Ovary (tissue), 3 donors: ENCODE measurements at regions not wholly inside any gene's neighbourhood (a gene's known extent, or its start where the extent isn't known, plus 50 kb on each side); places are given as distances from the start of the nearest gene placed in this dataset.

Experiments used
- CTCF ChIP-seq, 3 donors: fragments of 450-650 bp in 2 of 3; fragments of 200-600 bp in 1 of 3; IDR thresholded peaks; one replicate each; pipeline versions ENCODE4 v1.5.1 to v1.8.0; 2016 to 2022; ENCODE audit warnings: antibody characterized with exemption in 3 of 3, mild to moderate bottlenecking in 1 of 3
- EP300 ChIP-seq: sonication (generic); formaldehyde crosslinking; IDR thresholded peaks from one replicate; pipeline ENCODE4 v1.6.1; 2017; ENCODE audit warnings: antibody characterized with exemption
- POLR2A ChIP-seq: fragments of 450-650 bp; IDR thresholded peaks from one replicate; pipeline ENCODE4 v1.6.1; 2017; ENCODE audit warnings: antibody characterized with exemption, mild to moderate bottlenecking, moderate library complexity
- donor health status: DM: no; HTN: no; CAD: no.

DNA sequence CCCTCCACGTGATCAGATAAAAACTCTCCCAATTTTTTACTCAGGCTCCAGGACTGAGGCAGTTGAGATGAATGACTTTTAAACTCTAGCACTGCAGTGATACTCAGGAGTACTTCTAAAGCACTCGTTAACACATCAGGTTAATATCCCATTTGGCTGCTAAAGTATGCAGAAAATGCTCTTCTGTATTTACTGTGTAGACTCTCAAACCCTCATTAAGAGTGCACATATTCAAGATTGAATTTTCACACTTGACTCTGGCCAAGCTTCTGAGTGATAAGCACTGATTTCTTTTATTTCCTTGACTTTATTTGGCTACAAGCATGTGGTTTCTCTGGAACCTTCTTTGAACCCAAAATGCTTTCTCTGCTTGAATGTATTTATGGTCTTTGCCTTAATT, 392.3 kb upstream of the NECTIN3 start:
- no peak for TF ChIP-seq POLR2A
- TF ChIP-seq CTCF (IDR thresholded peaks at IDR 0.05), result no peak
- TF ChIP-seq EP300, result no peak
